Fibroblast of the aortic adventitia (primary cell): ENCODE measurements at regions not wholly inside any gene's neighbourhood (a gene's known extent, or its start where the extent isn't known, plus 50 kb on each side); places are given as distances from the start of the nearest gene placed in this dataset.

Experiments
- DNase-seq: peaks from one replicate; pipeline ENCODE4 v3.0.0-alpha.2; 2010; ENCODE audit warnings: low read depth
- H3K4me3 ChIP-seq: 2 replicates; pipeline ENCODE4 v1.5.1; 2011; ENCODE audit warnings: low read depth, mild to moderate bottlenecking, control low read depth, low read length, moderate library complexity
- TF ChIP-seq, protein P1 (sequence below): IDR thresholded peaks from 2 replicates; pipeline ENCODE4 v1.5.1; 2011; ENCODE audit warnings: mild to moderate bottlenecking, low read length, control low read depth, inconsistent platforms; ENCODE audit not compliant: insufficient read depth

DNA sequence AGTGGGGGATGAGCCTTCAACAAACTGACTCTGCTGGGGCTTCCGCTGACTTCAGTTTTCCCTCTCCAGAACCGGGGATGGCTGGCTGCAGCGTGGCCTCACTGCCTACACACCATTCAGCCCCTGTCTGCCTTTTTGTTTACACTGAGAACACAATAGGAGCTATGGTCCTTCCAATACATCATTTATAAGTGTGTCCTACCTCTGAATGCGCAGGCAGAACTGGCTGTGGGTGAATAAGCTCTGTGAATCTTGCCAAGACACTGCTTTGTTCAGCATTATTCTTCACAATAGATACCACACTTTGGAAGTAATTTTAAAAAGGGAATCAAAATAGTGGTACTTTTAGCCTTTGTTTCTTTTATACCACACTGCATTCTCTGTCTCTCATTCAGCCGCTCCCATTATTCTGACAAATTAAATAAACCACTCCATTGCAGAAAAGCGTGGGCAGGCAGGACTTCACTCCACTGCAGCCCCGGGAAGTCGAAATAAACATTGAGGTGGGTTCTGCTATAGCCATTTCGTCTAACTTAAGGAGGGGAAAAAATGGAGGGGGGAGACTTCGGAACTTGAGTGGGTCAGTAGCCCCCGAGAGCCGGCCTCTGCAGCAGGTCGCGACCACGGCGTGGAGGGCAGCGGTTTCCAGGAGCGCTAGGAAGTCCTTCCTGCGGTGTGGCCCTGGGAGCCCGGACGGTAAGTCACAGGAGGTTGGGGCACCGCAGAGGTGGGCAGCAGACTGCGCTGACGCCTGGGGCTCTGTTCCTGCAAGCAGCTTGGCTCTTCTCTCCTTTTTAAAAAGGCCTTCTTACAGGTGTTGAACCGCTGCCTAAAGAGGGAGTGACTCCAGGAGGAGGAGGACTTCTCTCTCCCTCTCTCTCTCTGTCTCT, 94.8 kb upstream of the SOX1 start:
- TF ChIP-seq, protein P1, sequence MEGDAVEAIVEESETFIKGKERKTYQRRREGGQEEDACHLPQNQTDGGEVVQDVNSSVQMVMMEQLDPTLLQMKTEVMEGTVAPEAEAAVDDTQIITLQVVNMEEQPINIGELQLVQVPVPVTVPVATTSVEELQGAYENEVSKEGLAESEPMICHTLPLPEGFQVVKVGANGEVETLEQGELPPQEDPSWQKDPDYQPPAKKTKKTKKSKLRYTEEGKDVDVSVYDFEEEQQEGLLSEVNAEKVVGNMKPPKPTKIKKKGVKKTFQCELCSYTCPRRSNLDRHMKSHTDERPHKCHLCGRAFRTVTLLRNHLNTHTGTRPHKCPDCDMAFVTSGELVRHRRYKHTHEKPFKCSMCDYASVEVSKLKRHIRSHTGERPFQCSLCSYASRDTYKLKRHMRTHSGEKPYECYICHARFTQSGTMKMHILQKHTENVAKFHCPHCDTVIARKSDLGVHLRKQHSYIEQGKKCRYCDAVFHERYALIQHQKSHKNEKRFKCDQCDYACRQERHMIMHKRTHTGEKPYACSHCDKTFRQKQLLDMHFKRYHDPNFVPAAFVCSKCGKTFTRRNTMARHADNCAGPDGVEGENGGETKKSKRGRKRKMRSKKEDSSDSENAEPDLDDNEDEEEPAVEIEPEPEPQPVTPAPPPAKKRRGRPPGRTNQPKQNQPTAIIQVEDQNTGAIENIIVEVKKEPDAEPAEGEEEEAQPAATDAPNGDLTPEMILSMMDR = no peak
- no peak for DNase-seq
- no peak overlapping the region for H3K4me3 ChIP-seq

DNA sequence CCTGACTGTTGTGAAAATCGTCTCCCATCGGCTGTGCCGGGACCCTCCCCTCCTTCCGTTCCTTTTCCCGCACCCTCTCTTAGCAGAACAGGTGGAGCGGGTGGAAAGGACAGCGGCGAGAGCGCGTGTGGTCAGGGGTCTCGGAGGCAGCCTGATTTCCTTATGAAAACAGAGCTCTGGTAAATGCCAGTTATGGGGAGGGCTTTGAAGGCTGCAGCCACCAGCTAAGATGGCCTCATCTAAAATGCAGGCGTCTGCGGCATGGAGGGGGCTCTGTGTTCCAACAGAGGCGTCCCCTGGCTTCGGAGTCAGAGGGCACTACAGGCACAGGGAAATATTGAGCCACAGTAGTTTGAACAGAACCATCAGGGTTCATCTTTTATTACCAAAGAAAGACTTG, 93.8 kb upstream of the SOX1 start:
- no peak overlapping the region for H3K4me3 ChIP-seq
- TF ChIP-seq, protein P1 = no peak
- no peak for DNase-seq

DNA sequence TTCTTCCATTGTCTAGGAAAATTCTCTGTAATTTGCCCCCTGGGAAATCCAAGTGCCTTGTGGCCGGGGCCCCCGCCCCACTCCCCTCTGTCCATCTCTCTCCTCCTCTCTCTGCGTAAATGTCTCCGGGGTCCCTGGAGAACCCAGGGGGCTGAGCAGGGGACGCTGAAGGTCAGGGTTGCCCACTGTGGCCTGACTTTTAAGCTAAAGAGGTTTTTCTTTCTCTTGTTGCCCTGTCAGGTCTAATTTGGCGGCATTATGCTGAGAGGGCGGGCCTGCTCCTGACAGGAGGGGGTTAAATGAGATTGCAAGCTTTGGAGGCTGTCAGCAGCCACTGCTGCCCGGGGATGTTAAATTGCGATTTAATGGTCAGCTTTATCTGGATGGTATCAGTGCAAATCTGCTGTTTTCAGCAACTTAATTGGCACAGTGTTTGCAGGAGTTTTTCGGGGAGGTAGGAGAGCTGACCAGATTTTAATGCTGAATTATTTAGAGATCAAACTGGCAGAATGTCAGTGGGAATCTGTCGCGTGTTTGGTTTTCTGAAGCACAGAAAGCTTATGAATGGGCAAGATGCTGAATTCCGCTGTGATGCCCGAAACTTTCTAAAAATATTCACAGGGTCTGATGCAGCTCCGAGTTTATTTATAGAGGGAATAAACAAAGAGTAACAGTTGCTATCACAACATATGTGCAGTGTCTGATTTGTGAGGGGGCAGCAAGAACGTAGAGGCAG, 93.2 kb upstream of the SOX1 start:
- no peak overlapping the region for H3K4me3 ChIP-seq
- TF ChIP-seq, protein P1 = no peak
- no peak for DNase-seq

DNA sequence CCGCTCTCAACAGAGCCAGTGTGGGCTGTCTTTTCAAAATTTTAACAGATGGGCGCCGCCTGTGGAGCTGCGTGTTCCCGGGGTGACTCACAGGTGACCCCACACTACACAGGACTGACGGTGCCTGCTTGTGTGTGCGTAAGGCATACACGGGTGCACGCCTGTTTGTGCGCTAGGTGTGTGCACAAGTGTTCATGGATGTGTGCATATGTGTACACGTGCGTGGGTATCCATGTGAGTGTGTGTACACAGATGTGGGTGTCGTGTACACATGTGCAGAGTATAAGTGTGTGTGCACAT, 92.7 kb upstream of the SOX1 start:
- H3K4me3 ChIP-seq = no peak overlapping the region
- no peak for DNase-seq
- TF ChIP-seq, protein P1 = no peak

DNA sequence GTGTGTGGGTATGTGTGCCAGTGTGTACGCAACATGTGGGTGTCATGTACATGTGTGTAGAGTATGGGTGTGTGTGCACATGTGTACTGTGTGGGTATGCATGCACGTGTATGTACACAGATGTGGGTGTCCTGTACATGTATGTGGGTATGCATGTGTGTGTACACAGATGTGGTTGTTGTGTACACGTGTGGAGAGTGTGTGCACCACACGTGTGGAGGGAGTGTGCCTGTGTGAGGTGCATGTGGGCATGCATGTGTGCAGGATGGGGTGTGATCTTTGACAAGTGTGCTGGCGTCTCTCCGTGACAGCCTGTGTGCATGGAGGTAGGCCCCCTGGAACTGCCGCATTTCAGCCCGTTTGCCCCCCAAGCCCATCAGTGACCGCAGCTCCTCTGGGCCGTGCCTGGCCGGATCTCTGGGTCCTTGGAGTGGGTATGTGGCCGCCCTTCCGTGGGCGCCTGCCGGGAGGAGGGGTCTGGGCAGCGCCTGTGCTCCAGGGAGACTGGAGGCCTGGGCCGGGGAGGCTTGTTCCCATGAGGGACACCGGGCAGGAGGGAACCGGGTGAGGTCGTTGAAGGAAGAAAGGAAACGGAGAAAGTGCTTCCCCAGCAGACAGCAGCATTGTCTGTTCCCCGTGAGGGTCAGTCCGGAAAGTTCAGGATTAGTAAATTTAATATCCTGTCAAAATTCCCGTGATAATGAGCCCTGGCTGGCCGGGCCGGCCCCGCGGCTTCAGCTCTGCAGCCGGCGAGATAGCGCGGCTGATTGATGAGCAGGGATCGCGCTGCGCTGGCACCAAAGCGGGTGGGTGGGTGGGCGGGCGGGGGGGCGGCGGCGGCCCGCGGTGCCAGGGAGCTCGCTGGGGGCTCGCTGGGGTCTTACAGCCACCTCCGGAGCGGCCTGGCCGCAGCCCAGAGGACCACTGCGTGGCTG, 91.1 kb upstream of the SOX1 start:
- no peak for DNase-seq
- H3K4me3 ChIP-seq = no peak overlapping the region
- TF ChIP-seq, protein P1 = no peak

DNA sequence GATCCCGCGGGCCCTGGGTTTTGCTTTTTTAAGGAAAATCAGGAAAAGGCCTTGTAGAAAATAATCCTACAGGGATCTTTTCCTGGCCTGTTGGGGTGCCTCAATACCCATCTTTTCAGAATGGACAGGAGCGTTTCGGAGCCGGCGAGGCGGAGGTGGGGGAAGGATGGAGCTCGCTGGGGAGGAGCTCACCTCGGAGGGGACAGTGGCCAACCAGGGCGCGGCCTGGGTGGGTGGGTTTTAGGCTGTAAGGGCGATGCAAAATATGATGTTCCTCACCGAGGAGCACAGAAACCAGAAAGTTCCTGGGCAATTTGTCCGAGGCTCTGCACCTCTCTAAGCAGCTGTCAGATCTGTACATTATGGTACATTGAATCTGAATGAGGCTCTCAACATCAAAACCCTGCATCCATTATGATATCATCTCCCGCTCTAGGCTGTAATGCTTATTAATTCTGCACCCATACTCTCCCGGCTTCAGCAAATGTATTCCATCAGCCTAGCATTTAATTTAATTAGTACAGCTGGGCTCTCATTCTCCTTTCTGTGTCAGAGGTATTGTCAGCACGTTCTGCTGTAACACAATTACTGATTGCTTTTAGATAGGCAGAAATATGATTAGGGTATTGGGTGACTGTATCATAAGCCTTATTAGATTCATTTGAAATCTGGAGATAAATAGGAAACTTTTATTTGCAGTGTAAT, 90.3 kb upstream of the SOX1 start:
- DNase-seq = no peak
- no peak overlapping the region for H3K4me3 ChIP-seq
- TF ChIP-seq, protein P1 = no peak
